IMR-90 (cell line): ENCODE measurements at regions not wholly inside any gene's neighbourhood (a gene's known extent, or its start where the extent isn't known, plus 50 kb on each side); places are given as distances from the start of the nearest gene placed in this dataset.

Source experiments
- ATAC-seq: fragments of 200-7000 bp; cut with Tn5 transposase; 2 replicates; pipeline ENCODE4 v1.9.1; 2020; ENCODE audit warnings: low read depth, mild to moderate bottlenecking, moderate library complexity
- BruUV-seq: library from RNA; stranded (reverse); fragments of 400-500 nt; replicated peaks from 2 replicates; lab custom pipeline; 2021; lab: Mats Ljungman, UMichigan
- CTCF ChIA-PET: fragments of 300-600 bp; formaldehyde crosslinking; extraction: SDS; loops from one replicate; lab custom pipeline; 2021; ENCODE audit warnings: antibody characterized with exemption; lab: Yijun Ruan, JAX
- POLR2A ChIA-PET: fragments of 300-600 bp; sonication (Branson Sonifier 250); formaldehyde crosslinking; loops from one replicate; lab custom pipeline; 2022; ENCODE audit warnings: antibody characterized with exemption; ENCODE audit not compliant: unreplicated experiment; lab: Charles Lee
- DNase-seq: peaks from one replicate; pipeline ENCODE4 v3.0.0; 2013
- H2AFZ ChIP-seq: replicated peaks from 2 replicates; pipeline ENCODE3; 2013; ENCODE audit warnings: low read length, mild to moderate bottlenecking; ENCODE audit not compliant: poor library complexity
- H2AK5ac ChIP-seq: 2 replicates; pipeline ENCODE4 v1.6.1; 2013; ENCODE audit warnings: low read depth, low read length, inconsistent platforms
- H2AK9ac ChIP-seq: replicated peaks from 2 replicates; pipeline ENCODE3; 2013; ENCODE audit warnings: mild to moderate bottlenecking, low read depth, low read length, moderate library complexity; ENCODE audit not compliant: poor library complexity
- H2BK120ac ChIP-seq: 2 replicates; pipeline ENCODE4 v1.6.1; 2013; ENCODE audit warnings: low read depth, low read length, inconsistent platforms
- H2BK15ac ChIP-seq: 3 replicates; pipeline ENCODE4 v1.6.1; 2013; ENCODE audit warnings: low read depth, low read length, inconsistent platforms
- H2BK20ac ChIP-seq: 2 replicates; pipeline ENCODE4 v1.6.1; 2013; ENCODE audit warnings: low read depth, mild to moderate bottlenecking, inconsistent platforms, low read length, moderate library complexity
- H2BK5ac ChIP-seq: 2 replicates; pipeline ENCODE4 v1.6.1; 2013; ENCODE audit warnings: mild to moderate bottlenecking, low read depth, low read length, inconsistent platforms; ENCODE audit not compliant: poor library complexity, severe bottlenecking
- H3K14ac ChIP-seq: replicated peaks from 2 replicates; pipeline ENCODE4 v1.6.1; 2013; ENCODE audit warnings: low read depth, low read length, inconsistent platforms
- H3K18ac ChIP-seq: 2 replicates; pipeline ENCODE4 v1.6.1; 2013; ENCODE audit warnings: low read depth, low read length, control low read depth
- H3K23ac ChIP-seq: 2 replicates; pipeline ENCODE4 v1.6.1; 2013; ENCODE audit warnings: low read depth, low read length, inconsistent platforms
- H3K27ac ChIP-seq: 2 replicates; pipeline ENCODE4 v1.5.1; 2013; ENCODE audit warnings: mild to moderate bottlenecking, control low read depth, low read length; ENCODE audit not compliant: insufficient read depth
- H3K27me3 ChIP-seq: 2 replicates; pipeline ENCODE4 v1.6.1; 2013; ENCODE audit warnings: low read length; ENCODE audit not compliant: control insufficient read depth, insufficient read depth
- H3K36me3 ChIP-seq: 2 replicates; pipeline ENCODE4 v1.6.1; 2013; ENCODE audit warnings: low read length, mixed read lengths; ENCODE audit not compliant: control insufficient read depth, insufficient read depth
- H3K4ac ChIP-seq: 2 replicates; pipeline ENCODE4 v1.6.1; 2013; ENCODE audit warnings: low read depth, low read length, inconsistent platforms
- H3K4me1 ChIP-seq: 2 replicates; pipeline ENCODE4 v1.6.1; 2013; ENCODE audit warnings: low read length, mixed read lengths; ENCODE audit not compliant: control insufficient read depth, insufficient read depth
- H3K4me2 ChIP-seq: 2 replicates; pipeline ENCODE4 v1.6.1; 2013; ENCODE audit warnings: low read depth, mild to moderate bottlenecking, control low read depth, low read length, moderate library complexity
- H3K4me3 ChIP-seq: 2 replicates; pipeline ENCODE4 v1.5.1; 2013; ENCODE audit warnings: low read depth, mild to moderate bottlenecking, control low read depth, low read length, moderate library complexity; ENCODE audit not compliant: insufficient read depth
- H3K56ac ChIP-seq: 2 replicates; pipeline ENCODE4 v1.6.1; 2013; ENCODE audit warnings: low read length, inconsistent platforms; ENCODE audit not compliant: insufficient read depth; ENCODE audit errors: extremely low read depth
- H3K79me1 ChIP-seq, 2 experiments: 2 replicates each; pipeline ENCODE4 v1.6.1; 2013; ENCODE audit warnings: low read length in 2 of 2, inconsistent platforms in 1 of 2, low read depth in 1 of 2
- H3K9ac ChIP-seq: 2 replicates; pipeline ENCODE4 v1.6.1; 2013; ENCODE audit warnings: low read depth, low read length, control low read depth
- H3K9me1 ChIP-seq: 2 replicates; pipeline ENCODE4 v1.6.1; 2013; ENCODE audit warnings: low read length, inconsistent platforms; ENCODE audit not compliant: insufficient read depth
- H3K9me3 ChIP-seq: 2 replicates; pipeline ENCODE4 v1.6.1; 2013; ENCODE audit warnings: low read length; ENCODE audit not compliant: control insufficient read depth, insufficient read depth
- H4K20me1 ChIP-seq: 2 replicates; pipeline ENCODE4 v1.6.1; 2013; ENCODE audit warnings: low read length, inconsistent platforms; ENCODE audit not compliant: insufficient read depth
- H4K5ac ChIP-seq: 2 replicates; pipeline ENCODE4 v1.6.1; 2013; ENCODE audit warnings: mild to moderate bottlenecking, low read depth, low read length, control low read depth
- H4K8ac ChIP-seq, 2 experiments: 2 replicates each; pipeline ENCODE4 v1.6.1; 2013; ENCODE audit warnings: low read depth in 2 of 2, low read length in 2 of 2, control low read depth in 1 of 2, inconsistent platforms in 1 of 2
- H4K91ac ChIP-seq: 2 replicates; pipeline ENCODE4 v1.6.1; 2013; ENCODE audit warnings: low read depth, low read length, inconsistent platforms; ENCODE audit not compliant: insufficient read depth
- CEBPB ChIP-seq: IDR thresholded peaks from 2 replicates; pipeline ENCODE4 v1.6.1; 2012; ENCODE audit warnings: low read depth, low read length, improper control_type of control experiment
- CHD1 ChIP-seq: IDR thresholded peaks from 2 replicates; pipeline ENCODE4 v1.6.1; 2012; ENCODE audit warnings: low read depth, low read length, improper control_type of control experiment
- FOS ChIP-seq: fragments of 150-350 bp; IDR thresholded peaks from 2 replicates; pipeline ENCODE4 v1.6.1; 2016; ENCODE audit warnings: low read depth, low read length
- MAFK ChIP-seq: IDR thresholded peaks from 2 replicates; pipeline ENCODE4 v1.6.1; 2012; ENCODE audit warnings: low read depth, low read length, improper control_type of control experiment
- MAZ ChIP-seq: IDR thresholded peaks from 2 replicates; pipeline ENCODE4 v1.6.1; 2012; ENCODE audit warnings: low read depth, mild to moderate bottlenecking, low read length, improper control_type of control experiment, moderate library complexity, borderline replicate concordance
- MXI1 ChIP-seq: IDR thresholded peaks from 2 replicates; pipeline ENCODE4 v1.6.1; 2012; ENCODE audit warnings: low read depth, mild to moderate bottlenecking, low read length, moderate library complexity, borderline replicate concordance
- POLR2A ChIP-seq: IDR thresholded peaks from 2 replicates; pipeline ENCODE4 v1.6.1; 2012; ENCODE audit warnings: mild to moderate bottlenecking, low read depth, low read length
- USF2 ChIP-seq: fragments of 150-350 bp; IDR thresholded peaks from 2 replicates; pipeline ENCODE4 v1.6.1; 2017; ENCODE audit warnings: mild to moderate bottlenecking, antibody characterized with exemption, low read length, low read depth
- WGBS, 2 experiments: methylation state at CpG; one replicate each; pipeline versions ENCODE4 v1.1.5 to v1.1.7; 2013; ENCODE audit warnings: missing lambda C conversion rate in 2 of 2; ENCODE audit not compliant: insufficient read length in 1 of 2; ENCODE audit errors: extremely low coverage in 2 of 2; 5-methylcytosine and 5-hydroxymethylcytosine counted together
- dilution Hi-C: fragments of 300-500 bp; cut with HindIII; formaldehyde crosslinking; loops from one replicate; pipeline ENCODE4 v1.14.3; 2018; ENCODE audit warnings: low sequenced_read_pairs; ENCODE audit not compliant: unreplicated experiment
- in situ Hi-C: fragments of 300-500 bp; cut with MboI; formaldehyde crosslinking; loops from 3 replicates; pipeline ENCODE4 v1.14.3; 2019; ENCODE audit warnings: low sequenced_read_pairs, inconsistent platforms, mixed read lengths
- intact Hi-C: fragments of 100-400 bp; cut with micrococcal nuclease; formaldehyde crosslinking; loops from 2 replicates; pipeline ENCODE4 v1.10.0; 2022

- Histone ChIP-seq H3K56ac (no peak overlapping the region), H3K4me1 (peaks cover 2% of the 10 kb centered on the region; the same call in 1 of the 2 replicates), H3K9me1 (no peaks in the 10 kb centered on the region), H3K27ac (no peak overlapping the region), H2BK120ac (peak overlapping the region; percentile 30; the same call in 1 of the 2 replicates), H3K79me1 (no peaks in the 10 kb centered on the region), H2AFZ (no peak overlapping the region), H3K4me3 (no peak overlapping the region), H2BK15ac (no peak overlapping the region), H2AK5ac (no peak overlapping the region), H3K4me2 (peak overlapping the region; percentile 29; the same call in 1 of the 2 replicates), H3K14ac (no peak overlapping the region; the same call in 1 of the 2 replicates), H2AK9ac (no peak overlapping the region), H4K91ac (no peak overlapping the region), H3K9me3 (no peaks in the 10 kb centered on the region), H3K18ac (peak overlapping the region; percentile 26; the same call in 1 of the 2 replicates), H2BK20ac (peak overlapping the region; percentile 38; the same call in 1 of the 2 replicates), H3K4ac (no peak overlapping the region), H4K8ac (peak overlapping the region in 1 of 2 experiments; percentile 6; a peak in 1 of 4 replicates), H2BK5ac (peak overlapping the region; percentile 71), H3K36me3 (no peaks in the 10 kb centered on the region), H4K5ac (peak overlapping the region; percentile 50; the same call in 1 of the 2 replicates), H3K23ac (no peak overlapping the region), H3K27me3 (no peaks in the 10 kb centered on the region), H4K20me1 (no peaks in the 10 kb centered on the region), H3K9ac (no peak overlapping the region)
- DNase-seq (peak; percentile 67), ATAC-seq (peak; percentile 51)
- ChIA-PET POLR2A (no interaction called here), CTCF (no interaction called here)
- intact Hi-C loops = no loop called here
- no TSS peak for BruUV-seq
- TF ChIP-seq MAZ = no peak
- TF ChIP-seq FOS = no peak
- no peak for TF ChIP-seq POLR2A
- TF ChIP-seq CEBPB = no peak
- TF ChIP-seq MAFK = no peak
- no peak for TF ChIP-seq CHD1
- TF ChIP-seq MXI1 = no peak
- TF ChIP-seq USF2 = no peak
- in situ Hi-C loops = no loop called here
- WGBS, 2 experiments = no CpG with 5 or more reads among the region's 5 CpGs
- dilution Hi-C loops = no loop called here
These were observed 627.4 kb upstream of the CITED2 start for GRCh38 chr6:140001821-140002341.
